HL-60 (cell line): ENCODE measurements at regions not wholly inside any gene's neighbourhood (a gene's known extent, or its start where the extent isn't known, plus 50 kb on each side); places are given as distances from the start of the nearest gene placed in this dataset.

Experiments used
- CTCF ChIP-seq: IDR thresholded peaks from one replicate; pipeline ENCODE4 v1.5.1; 2011; ENCODE audit warnings: low read length, control low read depth, inconsistent platforms; ENCODE audit not compliant: insufficient read depth
- POLR2AphosphoS5 ChIP-seq: IDR thresholded peaks from 2 replicates; pipeline ENCODE4 v1.6.1; 2012; ENCODE audit warnings: low read depth
- REST ChIP-seq: IDR thresholded peaks from 2 replicates; pipeline ENCODE4 v1.6.1; 2012; ENCODE audit warnings: low read depth; ENCODE audit not compliant: insufficient replicate concordance
- SPI1 ChIP-seq: IDR thresholded peaks from 2 replicates; pipeline ENCODE4 v1.6.1; 2012; ENCODE audit warnings: low read depth, mild to moderate bottlenecking, borderline replicate concordance

- TF ChIP-seq CTCF = no peak
- no peak for TF ChIP-seq POLR2AphosphoS5
- no peak for TF ChIP-seq REST
- no peak for TF ChIP-seq SPI1
These were observed 290.9 kb downstream of the HS3ST3A1 start for GRCh38 chr17:13310858-13311257.
